ENCODE measurements at regions not wholly inside any gene's neighbourhood (a gene's known extent, or its start where the extent isn't known, plus 50 kb on each side); places are given as distances from the start of the nearest gene placed in this dataset.

DNA sequence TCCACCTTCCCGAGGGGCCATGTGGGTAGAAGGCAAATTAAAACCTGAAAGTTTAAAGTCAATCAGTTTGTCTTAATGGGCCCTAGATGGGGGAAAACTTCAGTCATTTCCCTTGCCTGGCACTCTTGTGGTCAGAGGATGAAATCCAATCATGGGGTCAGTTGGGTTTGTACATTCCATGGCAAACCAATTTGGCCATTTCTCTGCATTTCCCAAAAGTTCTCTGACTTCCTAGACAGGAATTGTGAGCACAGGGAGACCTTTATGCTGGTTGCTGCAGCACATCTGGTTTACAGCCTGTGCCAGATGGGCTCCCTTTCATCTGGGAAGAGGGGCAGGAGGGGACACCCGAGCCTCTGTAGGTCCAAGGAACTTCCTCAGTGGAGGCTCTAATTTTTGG is 113.0 kb downstream of the CYP26A1 start:
- TF ChIP-seq, protein P1, sequence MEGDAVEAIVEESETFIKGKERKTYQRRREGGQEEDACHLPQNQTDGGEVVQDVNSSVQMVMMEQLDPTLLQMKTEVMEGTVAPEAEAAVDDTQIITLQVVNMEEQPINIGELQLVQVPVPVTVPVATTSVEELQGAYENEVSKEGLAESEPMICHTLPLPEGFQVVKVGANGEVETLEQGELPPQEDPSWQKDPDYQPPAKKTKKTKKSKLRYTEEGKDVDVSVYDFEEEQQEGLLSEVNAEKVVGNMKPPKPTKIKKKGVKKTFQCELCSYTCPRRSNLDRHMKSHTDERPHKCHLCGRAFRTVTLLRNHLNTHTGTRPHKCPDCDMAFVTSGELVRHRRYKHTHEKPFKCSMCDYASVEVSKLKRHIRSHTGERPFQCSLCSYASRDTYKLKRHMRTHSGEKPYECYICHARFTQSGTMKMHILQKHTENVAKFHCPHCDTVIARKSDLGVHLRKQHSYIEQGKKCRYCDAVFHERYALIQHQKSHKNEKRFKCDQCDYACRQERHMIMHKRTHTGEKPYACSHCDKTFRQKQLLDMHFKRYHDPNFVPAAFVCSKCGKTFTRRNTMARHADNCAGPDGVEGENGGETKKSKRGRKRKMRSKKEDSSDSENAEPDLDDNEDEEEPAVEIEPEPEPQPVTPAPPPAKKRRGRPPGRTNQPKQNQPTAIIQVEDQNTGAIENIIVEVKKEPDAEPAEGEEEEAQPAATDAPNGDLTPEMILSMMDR (IDR thresholded peaks at IDR 0.05): no peak
- TF ChIP-seq POLR2A (IDR thresholded peaks at IDR 0.05): no peak

Data from esophagus squamous epithelium (tissue), 4 donors.